ENCODE measurements at regions not wholly inside any gene's neighbourhood (a gene's known extent, or its start where the extent isn't known, plus 50 kb on each side); places are given as distances from the start of the nearest gene placed in this dataset.

- DNase-seq (ENCODE audit: extremely low read depth, low read depth): no peak
- no peak overlapping the region for H3K4me3 ChIP-seq (replicated peaks; ENCODE audit: low read depth, low read length)
- TF ChIP-seq, protein P1, sequence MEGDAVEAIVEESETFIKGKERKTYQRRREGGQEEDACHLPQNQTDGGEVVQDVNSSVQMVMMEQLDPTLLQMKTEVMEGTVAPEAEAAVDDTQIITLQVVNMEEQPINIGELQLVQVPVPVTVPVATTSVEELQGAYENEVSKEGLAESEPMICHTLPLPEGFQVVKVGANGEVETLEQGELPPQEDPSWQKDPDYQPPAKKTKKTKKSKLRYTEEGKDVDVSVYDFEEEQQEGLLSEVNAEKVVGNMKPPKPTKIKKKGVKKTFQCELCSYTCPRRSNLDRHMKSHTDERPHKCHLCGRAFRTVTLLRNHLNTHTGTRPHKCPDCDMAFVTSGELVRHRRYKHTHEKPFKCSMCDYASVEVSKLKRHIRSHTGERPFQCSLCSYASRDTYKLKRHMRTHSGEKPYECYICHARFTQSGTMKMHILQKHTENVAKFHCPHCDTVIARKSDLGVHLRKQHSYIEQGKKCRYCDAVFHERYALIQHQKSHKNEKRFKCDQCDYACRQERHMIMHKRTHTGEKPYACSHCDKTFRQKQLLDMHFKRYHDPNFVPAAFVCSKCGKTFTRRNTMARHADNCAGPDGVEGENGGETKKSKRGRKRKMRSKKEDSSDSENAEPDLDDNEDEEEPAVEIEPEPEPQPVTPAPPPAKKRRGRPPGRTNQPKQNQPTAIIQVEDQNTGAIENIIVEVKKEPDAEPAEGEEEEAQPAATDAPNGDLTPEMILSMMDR (IDR thresholded peaks at IDR 0.05; ENCODE audit: low read depth, low read length, missing control alignments): no peak
Measured at GRCh38 chr16:80080287-80080851, 460.4 kb upstream of the DYNLRB2 start.

DNA sequence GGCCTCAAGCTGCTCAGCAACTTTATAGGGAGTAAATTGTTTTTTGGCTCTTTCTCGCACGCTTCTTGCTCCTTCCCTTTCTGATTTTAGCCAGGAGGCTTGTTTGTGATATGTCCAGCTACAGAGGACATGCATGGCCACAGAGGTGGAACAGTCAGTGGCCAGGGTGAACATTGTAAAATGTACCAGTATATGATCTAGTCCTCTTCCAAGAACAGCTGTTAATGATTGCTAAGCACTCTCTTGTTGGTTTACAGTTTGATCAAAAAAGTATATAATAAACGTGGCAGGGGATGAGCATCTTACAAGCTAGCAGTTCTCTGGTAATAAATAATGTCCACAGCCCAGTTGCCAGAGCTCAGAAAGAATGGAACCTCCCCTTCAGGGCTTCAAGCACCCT lies 461.7 kb upstream of the DYNLRB2 start:
- TF ChIP-seq, protein P1 (IDR thresholded peaks at IDR 0.05; ENCODE audit: low read depth, low read length, missing control alignments): no peak
- H3K4me3 ChIP-seq (replicated peaks; ENCODE audit: low read depth, low read length): no peak overlapping the region
- no peak for DNase-seq (ENCODE audit: extremely low read depth, low read depth)

DNA sequence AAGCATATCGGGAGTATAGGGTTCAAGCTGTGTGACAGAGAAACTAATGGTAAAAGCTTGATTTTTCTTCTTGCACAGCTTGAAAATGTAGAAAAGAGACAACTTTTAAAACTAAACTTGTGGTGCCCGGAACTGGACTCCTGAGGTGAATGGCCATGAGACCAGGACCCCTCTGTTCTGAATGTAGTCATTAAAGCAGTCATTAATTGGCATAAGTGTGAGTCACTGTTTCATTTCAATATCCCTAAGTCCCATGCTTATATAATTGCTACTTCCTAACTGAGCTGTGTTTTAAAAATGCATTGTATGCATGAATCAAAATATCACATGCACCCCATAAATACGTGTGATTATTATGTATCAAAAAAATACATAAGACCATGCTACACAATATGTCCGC lies 463.1 kb upstream of the DYNLRB2 start:
- DNase-seq (ENCODE audit: extremely low read depth, low read depth): no peak
- TF ChIP-seq, protein P1 (IDR thresholded peaks at IDR 0.05; ENCODE audit: low read depth, low read length, missing control alignments): no peak
- H3K4me3 ChIP-seq (replicated peaks; ENCODE audit: low read depth, low read length): no peak overlapping the region

- no peak overlapping the region for H3K4me3 ChIP-seq (replicated peaks; ENCODE audit: low read depth, low read length)
- TF ChIP-seq, protein P1 (IDR thresholded peaks at IDR 0.05; ENCODE audit: low read depth, low read length, missing control alignments): no peak
- DNase-seq (ENCODE audit: extremely low read depth, low read depth): no peak
Measured at GRCh38 chr16:80074329-80074728, 466.5 kb upstream of the DYNLRB2 start.

- no peak overlapping the region for H3K4me3 ChIP-seq (replicated peaks; ENCODE audit: low read depth, low read length)
- no peak for DNase-seq (ENCODE audit: extremely low read depth, low read depth)
- TF ChIP-seq, protein P1 (IDR thresholded peaks at IDR 0.05; ENCODE audit: low read depth, low read length, missing control alignments): no peak
Measured at GRCh38 chr16:80071964-80072456, 468.8 kb upstream of the DYNLRB2 start.

DNA sequence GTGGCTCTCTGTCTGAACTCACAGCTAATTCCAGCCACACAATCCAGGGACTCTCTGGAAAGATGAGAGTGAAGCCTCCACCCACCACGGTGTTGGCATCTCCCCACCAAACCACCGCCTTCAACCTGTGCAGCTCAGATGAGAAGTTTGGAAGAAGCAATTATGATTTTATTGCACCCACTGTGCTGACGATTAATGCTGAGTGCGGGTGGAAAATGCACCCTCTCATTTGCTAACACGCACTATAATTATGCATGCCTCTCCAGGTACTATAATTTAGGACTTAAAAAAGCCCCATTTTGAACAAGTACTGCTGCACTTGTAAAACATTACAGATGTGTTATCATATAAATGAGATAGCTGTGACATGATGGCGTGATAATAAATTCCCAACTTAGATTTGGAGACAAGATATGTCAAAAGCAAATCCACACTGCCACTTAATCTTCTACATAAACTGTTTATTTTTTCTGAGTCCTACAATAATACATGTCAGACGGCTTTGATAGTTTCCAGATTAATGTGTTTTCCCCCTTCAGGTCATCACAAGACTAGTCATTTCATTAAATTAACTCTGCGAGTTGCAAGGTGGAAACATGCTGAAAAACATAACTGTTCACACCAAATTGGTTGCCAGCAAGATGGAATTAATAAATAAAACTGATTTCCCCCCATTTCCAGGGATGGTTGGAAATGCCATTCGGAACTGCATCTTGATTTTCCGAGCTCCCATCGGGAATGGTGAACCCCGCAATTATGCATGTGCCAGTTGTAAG lies 466.5 kb upstream of the MAF start:
- no peak for DNase-seq (ENCODE audit: extremely low read depth, low read depth)
- no peak overlapping the region for H3K4me3 ChIP-seq (replicated peaks; ENCODE audit: low read depth, low read length)
- TF ChIP-seq, protein P1 (IDR thresholded peaks at IDR 0.05; ENCODE audit: low read depth, low read length, missing control alignments): no peak
